K562 (cell line): ENCODE measurements at regions not wholly inside any gene's neighbourhood (a gene's known extent, or its start where the extent isn't known, plus 50 kb on each side); places are given as distances from the start of the nearest gene placed in this dataset.

Experiments used
- ATAC-seq: fragments of 200-7000 bp; cut with Tn5 transposase; 3 replicates; pipeline ENCODE4 v1.9.1; 2020; ENCODE audit warnings: moderate library complexity
- BruUV-seq: library from RNA; stranded (reverse); fragments of 400-500 nt; replicated peaks from 2 replicates; lab custom pipeline; 2021; lab: Mats Ljungman, UMichigan
- CTCF ChIA-PET: fragments of 300-600 bp; formaldehyde crosslinking; extraction: SDS; loops from one replicate; lab custom pipeline; 2021; ENCODE audit warnings: low intra/inter-chr PET ratio; lab: Yijun Ruan, JAX
- POLR2A ChIA-PET: fragments of 300-600, 350-650 bp; sonication (Branson Sonifier 250); formaldehyde crosslinking; extraction: SDS; loops from one replicate; lab custom pipeline; 2021; ENCODE audit warnings: antibody characterized with exemption, inconsistent platforms; lab: Yijun Ruan, JAX
- DNase-seq, 4 experiments: peaks; one replicate each; pipeline versions ENCODE4 v3.0.0 to v3.0.0-alpha.2; 2011 to 2018; ENCODE audit warnings: low spot score in 3 of 4, mixed read lengths in 3 of 4; ENCODE audit errors: extremely low read depth in 1 of 4
- FAIRE-seq: peaks from 2 replicates; lab custom pipeline; 2011; peaks lifted over from hg19 to GRCh38; lab: Jason Lieb, UNC
- H2AFZ ChIP-seq: 2 replicates; pipeline ENCODE4 v1.6.0; 2011; ENCODE audit warnings: low read depth, low read length, control low read depth, inconsistent platforms
- H3K27ac ChIP-seq: fragments of 200-600 bp; 3 replicates; pipeline ENCODE4 v1.8.0; 2011; ENCODE audit warnings: low read depth, mild to moderate bottlenecking, control low read depth, inconsistent platforms, low read length, moderate library complexity, mixed read lengths; ENCODE audit errors: extremely low read depth
- H3K27me3 ChIP-seq, 2 experiments: fragments of 300-600 bp in 1 of 2; 2 replicates in 1 of 2; 3 replicates in 1 of 2; pipeline versions ENCODE4 v1.6.0 to v1.8.0; 2011; ENCODE audit warnings: inconsistent platforms in 2 of 2, low read length in 2 of 2, mild to moderate bottlenecking in 1 of 2, mixed read lengths in 1 of 2, moderate library complexity in 1 of 2; ENCODE audit not compliant: control insufficient read depth in 2 of 2, insufficient read depth in 2 of 2
- H3K36me3 ChIP-seq: fragments of 300-600 bp; 3 replicates; pipeline ENCODE4 v1.8.0; 2011; ENCODE audit warnings: mild to moderate bottlenecking, low read length, inconsistent platforms; ENCODE audit not compliant: control insufficient read depth, insufficient read depth
- H3K4me1 ChIP-seq, 2 experiments: fragments of 200-600 bp in 1 of 2; replicated peaks in 1 of 2; 2 replicates in 1 of 2; 3 replicates in 1 of 2; pipeline versions ENCODE4 v1.5.1 to v1.8.0; 2011; ENCODE audit warnings: inconsistent platforms in 2 of 2, low read length in 2 of 2, mild to moderate bottlenecking in 1 of 2, mixed read lengths in 1 of 2, moderate library complexity in 1 of 2; ENCODE audit not compliant: control insufficient read depth in 2 of 2, insufficient read depth in 2 of 2
- H3K4me2 ChIP-seq: 2 replicates; pipeline ENCODE4 v1.6.1; 2011; ENCODE audit warnings: low read length, control low read depth, inconsistent platforms, mixed read lengths; ENCODE audit not compliant: insufficient read depth
- H3K4me3 ChIP-seq: fragments of 200-600 bp; sonication (generic), shearing (Covaris generic); 2 replicates; pipeline ENCODE4 v1.5.1; 2016; ENCODE audit warnings: control low read depth, inconsistent platforms
- H3K79me2 ChIP-seq: fragments of 200-600 bp; 3 replicates; pipeline ENCODE4 v1.8.0; 2011; ENCODE audit warnings: low read length, inconsistent platforms; ENCODE audit not compliant: control insufficient read depth, insufficient read depth
- H3K9ac ChIP-seq, 2 experiments: 2 replicates each; pipeline versions ENCODE4 v1.6.0 to v1.6.1; 2011; ENCODE audit warnings: low read depth in 2 of 2, low read length in 2 of 2, control low read depth in 1 of 2, inconsistent platforms in 1 of 2, mild to moderate bottlenecking in 1 of 2, mixed read lengths in 1 of 2; ENCODE audit not compliant: insufficient read depth in 1 of 2
- H3K9me1 ChIP-seq: one replicate; pipeline ENCODE4 v1.6.0; 2011; ENCODE audit warnings: inconsistent platforms, mild to moderate bottlenecking, low read length, moderate library complexity; ENCODE audit not compliant: control insufficient read depth, insufficient read depth
- H3K9me3 ChIP-seq: replicated peaks from 2 replicates; pipeline ENCODE4 v1.5.1; 2011; ENCODE audit warnings: low read depth, low read length, inconsistent platforms; ENCODE audit not compliant: control insufficient read depth, insufficient read depth
- H4K20me1 ChIP-seq: replicated peaks from 2 replicates; pipeline ENCODE4 v1.6.1; 2011; ENCODE audit warnings: low read length, inconsistent platforms, mixed read lengths; ENCODE audit not compliant: control insufficient read depth, insufficient read depth
- ARHGAP35 ChIP-seq: fragments of 450-650 bp; IDR thresholded peaks from 2 replicates; pipeline ENCODE4 v1.6.1; 2018; ENCODE audit not compliant: partially characterized antibody
- FOS ChIP-seq: IDR thresholded peaks from 3 replicates; pipeline ENCODE4 v1.6.1; 2011; ENCODE audit not compliant: insufficient read length; ENCODE audit errors: extremely low read depth
- FOXA1 ChIP-seq: fragments of 450-650 bp; IDR thresholded peaks from 2 replicates; pipeline ENCODE4 v1.6.1; 2016; ENCODE audit warnings: mild to moderate bottlenecking, borderline replicate concordance
- FUS ChIP-seq: fragments of 200-400 bp; formaldehyde crosslinking; optimal IDR thresholded peaks from 2 replicates; pipeline ENCODE3; 2017; ENCODE audit warnings: low read depth, low read length
- HMG20B ChIP-seq: fragments of 250-450 bp; sonication (Bioruptor Pico); IDR thresholded peaks from 2 replicates; pipeline ENCODE4 v1.5.0; 2021; ENCODE audit warnings: mild to moderate bottlenecking
- MCM5 ChIP-seq: fragments of 450-650 bp; IDR thresholded peaks from 2 replicates; pipeline ENCODE4 v1.6.1; 2016; ENCODE audit warnings: low read depth
- MEF2D ChIP-seq: conservative IDR thresholded peaks from 2 replicates; pipeline ENCODE4 v1.6.1; 2016; ENCODE audit warnings: low read depth, missing genetic modification characterization, missing compliant biosample characterization
- MTF1 ChIP-seq: fragments of 250-450 bp; sonication (Bioruptor Pico); IDR thresholded peaks from 2 replicates; pipeline ENCODE4 v1.9.0; 2021; ENCODE audit warnings: moderate library complexity, mild to moderate bottlenecking, inconsistent platforms, borderline replicate concordance
- MYBL2 ChIP-seq, 2 experiments: fragments of 450-650 bp in 1 of 2; sonication (generic) in 1 of 2; formaldehyde crosslinking in 1 of 2; IDR thresholded peaks; 2 replicates each; pipeline versions ENCODE4 v1.6.1 to v1.8.1; 2017 to 2022; ENCODE audit warnings: borderline replicate concordance in 1 of 2, inconsistent platforms in 1 of 2, low read depth in 1 of 2, mild to moderate bottlenecking in 1 of 2, missing genetic modification reagents in 1 of 2, moderate library complexity in 1 of 2
- NCOA4 ChIP-seq: fragments of 450-650 bp; IDR thresholded peaks from 2 replicates; pipeline ENCODE4 v1.6.1; 2018; ENCODE audit warnings: mild to moderate bottlenecking; ENCODE audit not compliant: partially characterized antibody
- NFRKB ChIP-seq: fragments of 450-650 bp; IDR thresholded peaks from 2 replicates; pipeline ENCODE4 v1.6.1; 2016; ENCODE audit warnings: low read depth
- NUFIP1 ChIP-seq: fragments of 450-650 bp; IDR thresholded peaks from 2 replicates; pipeline ENCODE4 v1.6.1; 2018; ENCODE audit not compliant: partially characterized antibody
- POLR2G ChIP-seq: fragments of 200-400 bp; formaldehyde crosslinking; IDR thresholded peaks from 2 replicates; pipeline ENCODE4 v1.6.1; 2017; ENCODE audit warnings: low read depth, mild to moderate bottlenecking, antibody characterized with exemption, low read length, moderate library complexity
- SIN3A ChIP-seq, 2 experiments: fragments of 150-350 bp in 1 of 2; IDR thresholded peaks; 2 replicates each; pipeline ENCODE4 v1.6.1; 2011 to 2016; ENCODE audit warnings: borderline replicate concordance in 2 of 2, low read depth in 2 of 2, low read length in 2 of 2, mild to moderate bottlenecking in 2 of 2, moderate library complexity in 2 of 2; ENCODE audit not compliant: control insufficient read depth in 1 of 2
- TEAD4 ChIP-seq, 2 experiments: sonication (generic) in 1 of 2; formaldehyde crosslinking in 1 of 2; IDR thresholded peaks; 2 replicates each; pipeline versions ENCODE4 v1.6.1 to v1.8.0; 2012 to 2022; ENCODE audit warnings: borderline replicate concordance in 1 of 2, inconsistent platforms in 1 of 2, low read length in 1 of 2, mild to moderate bottlenecking in 1 of 2, missing genetic modification reagents in 1 of 2
- WGBS: fragments of 100-300 bp; shearing (Covaris generic); methylation state at CpG from one replicate; pipeline ENCODE4 v1.1.6; 2016; ENCODE audit warnings: low coverage, mixed read lengths; ENCODE audit not compliant: insufficient coverage; ENCODE audit errors: missing lambda C conversion rate; 5-methylcytosine and 5-hydroxymethylcytosine counted together
- in situ Hi-C: fragments of 300-500 bp; cut with MboI; formaldehyde crosslinking; loops from 4 replicates; pipeline ENCODE4 v1.15.0; 2018; ENCODE audit warnings: inconsistent platforms, mixed read lengths
- intact Hi-C: fragments of 100-400 bp; cut with micrococcal nuclease; formaldehyde crosslinking; loops from 2 replicates; pipeline ENCODE4 v1.14.2; 2022
- TF ChIP-seq, protein P1 (sequence below), 3 experiments: fragments of 200-800 bp in 1 of 3; fragments of 250-450 bp in 1 of 3; fragments of 450-650 bp in 1 of 3; sonication (Bioruptor Pico) in 1 of 3; sonication (Bioruptor generic) in 1 of 3; formaldehyde crosslinking in 1 of 3; IDR thresholded peaks; 2 replicates each; pipeline versions ENCODE4 v1.6.1 to v1.8.0; 2016 to 2022; ENCODE audit warnings: mild to moderate bottlenecking in 2 of 3, missing genetic modification characterization in 2 of 3, missing compliant biosample characterization in 1 of 3, moderate library complexity in 1 of 3
- TF ChIP-seq, protein P2 (sequence below): fragments of 450-650 bp; IDR thresholded peaks from 2 replicates; pipeline ENCODE4 v1.7.0; 2016; ENCODE audit warnings: borderline replicate concordance

DNA sequence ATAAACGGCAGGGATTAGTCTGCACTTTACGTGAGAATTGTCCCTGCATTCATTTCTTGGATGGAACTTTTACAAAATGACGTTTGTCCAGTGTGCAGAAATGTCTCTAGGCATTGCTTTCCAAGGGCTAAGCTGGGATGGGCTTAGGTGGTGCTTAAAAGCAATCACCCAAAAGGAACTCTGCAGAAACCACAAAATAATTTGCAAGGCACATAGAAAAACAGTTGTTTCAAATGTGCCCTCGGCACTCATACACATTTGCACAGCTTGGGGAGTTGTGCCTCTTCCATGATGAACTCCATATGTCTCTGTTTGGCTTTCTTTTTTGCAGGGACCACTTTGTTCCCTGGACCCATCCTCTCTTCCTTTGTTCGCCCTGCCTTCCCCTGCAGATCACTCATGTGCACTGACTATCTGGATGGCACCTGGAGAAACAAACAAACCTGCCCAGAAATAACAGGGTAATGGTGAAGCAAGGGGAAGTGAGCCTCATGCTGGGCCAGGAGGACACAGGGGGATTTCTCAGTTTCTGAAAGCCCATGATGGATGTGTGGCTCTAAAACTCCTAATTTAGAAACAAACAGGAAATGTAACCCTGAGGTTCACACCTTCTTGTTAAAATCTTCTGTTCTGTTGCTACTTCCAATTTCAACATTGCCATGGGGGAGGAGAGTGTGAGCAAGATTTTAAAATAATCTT, 150.2 kb downstream of the SNX19 start:
- FAIRE-seq, result no peak
- H3K36me3 ChIP-seq, result no peaks in the 10 kb centered on the region
- H3K27ac ChIP-seq, result no peak overlapping the region
- intact Hi-C loops (no loop called here), in situ Hi-C loops (no loop called here)
- H2AFZ ChIP-seq, result no peak overlapping the region
- no peaks in the 10 kb centered on the region; the same call in 1 of the 2 replicates for H4K20me1 ChIP-seq
- no peaks in the 10 kb centered on the region for H3K9me3 ChIP-seq
- H3K4me3 ChIP-seq, result no peak overlapping the region
- no peaks in the 10 kb centered on the region for H3K4me1 ChIP-seq
- 0% methylated on average over 5 of the region's 5 CpGs for WGBS
- peaks cover 0 to 25% of the 10 kb centered on the region in 2 experiments; a peak in 2 of 5 replicates for H3K27me3 ChIP-seq
- CTCF ChIA-PET, result no interaction called here
- H3K9me1 ChIP-seq, result peaks cover 3% of the 10 kb centered on the region
- no peak for ATAC-seq
- POLR2A ChIA-PET, result no interaction called here
- BruUV-seq, result no TSS peak
- no peak for DNase-seq
- H3K9ac ChIP-seq, result no peak overlapping the region
- H3K4me2 ChIP-seq, result no peak overlapping the region
- H3K79me2 ChIP-seq, result no peaks in the 10 kb centered on the region
- TF ChIP-seq SIN3A (IDR thresholded peaks at IDR 0.05; ENCODE audit: borderline replicate concordance in 2 of 2, control insufficient read depth in 1 of 2, low read depth in 2 of 2, low read length in 2 of 2), result no peak
- no peak for TF ChIP-seq NCOA4
- TF ChIP-seq, protein P1, sequence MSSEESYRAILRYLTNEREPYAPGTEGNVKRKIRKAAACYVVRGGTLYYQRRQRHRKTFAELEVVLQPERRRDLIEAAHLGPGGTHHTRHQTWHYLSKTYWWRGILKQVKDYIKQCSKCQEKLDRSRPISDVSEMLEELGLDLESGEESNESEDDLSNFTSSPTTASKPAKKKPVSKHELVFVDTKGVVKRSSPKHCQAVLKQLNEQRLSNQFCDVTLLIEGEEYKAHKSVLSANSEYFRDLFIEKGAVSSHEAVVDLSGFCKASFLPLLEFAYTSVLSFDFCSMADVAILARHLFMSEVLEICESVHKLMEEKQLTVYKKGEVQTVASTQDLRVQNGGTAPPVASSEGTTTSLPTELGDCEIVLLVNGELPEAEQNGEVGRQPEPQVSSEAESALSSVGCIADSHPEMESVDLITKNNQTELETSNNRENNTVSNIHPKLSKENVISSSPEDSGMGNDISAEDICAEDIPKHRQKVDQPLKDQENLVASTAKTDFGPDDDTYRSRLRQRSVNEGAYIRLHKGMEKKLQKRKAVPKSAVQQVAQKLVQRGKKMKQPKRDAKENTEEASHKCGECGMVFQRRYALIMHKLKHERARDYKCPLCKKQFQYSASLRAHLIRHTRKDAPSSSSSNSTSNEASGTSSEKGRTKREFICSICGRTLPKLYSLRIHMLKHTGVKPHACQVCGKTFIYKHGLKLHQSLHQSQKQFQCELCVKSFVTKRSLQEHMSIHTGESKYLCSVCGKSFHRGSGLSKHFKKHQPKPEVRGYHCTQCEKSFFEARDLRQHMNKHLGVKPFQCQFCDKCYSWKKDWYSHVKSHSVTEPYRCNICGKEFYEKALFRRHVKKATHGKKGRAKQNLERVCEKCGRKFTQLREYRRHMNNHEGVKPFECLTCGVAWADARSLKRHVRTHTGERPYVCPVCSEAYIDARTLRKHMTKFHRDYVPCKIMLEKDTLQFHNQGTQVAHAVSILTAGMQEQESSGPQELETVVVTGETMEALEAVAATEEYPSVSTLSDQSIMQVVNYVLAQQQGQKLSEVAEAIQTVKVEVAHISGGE (CRISPR knock-in tag; IDR thresholded peaks at IDR 0.05), result no peak
- TF ChIP-seq, protein P2, sequence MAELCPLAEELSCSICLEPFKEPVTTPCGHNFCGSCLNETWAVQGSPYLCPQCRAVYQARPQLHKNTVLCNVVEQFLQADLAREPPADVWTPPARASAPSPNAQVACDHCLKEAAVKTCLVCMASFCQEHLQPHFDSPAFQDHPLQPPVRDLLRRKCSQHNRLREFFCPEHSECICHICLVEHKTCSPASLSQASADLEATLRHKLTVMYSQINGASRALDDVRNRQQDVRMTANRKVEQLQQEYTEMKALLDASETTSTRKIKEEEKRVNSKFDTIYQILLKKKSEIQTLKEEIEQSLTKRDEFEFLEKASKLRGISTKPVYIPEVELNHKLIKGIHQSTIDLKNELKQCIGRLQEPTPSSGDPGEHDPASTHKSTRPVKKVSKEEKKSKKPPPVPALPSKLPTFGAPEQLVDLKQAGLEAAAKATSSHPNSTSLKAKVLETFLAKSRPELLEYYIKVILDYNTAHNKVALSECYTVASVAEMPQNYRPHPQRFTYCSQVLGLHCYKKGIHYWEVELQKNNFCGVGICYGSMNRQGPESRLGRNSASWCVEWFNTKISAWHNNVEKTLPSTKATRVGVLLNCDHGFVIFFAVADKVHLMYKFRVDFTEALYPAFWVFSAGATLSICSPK, result no peak
- no peak for TF ChIP-seq POLR2G
- TF ChIP-seq TEAD4 (IDR thresholded peaks at IDR 0.05; ENCODE audit: low read length), result no peak
- TF ChIP-seq TEAD4 (CRISPR knock-in tag; IDR thresholded peaks at IDR 0.05; ENCODE audit: borderline replicate concordance), result no peak
- no peak for TF ChIP-seq NFRKB
- TF ChIP-seq MCM5, result no peak
- no peak for TF ChIP-seq MTF1 (CRISPR knock-in tag)
- TF ChIP-seq FOS, result no peak
- no peak for TF ChIP-seq FOXA1
- TF ChIP-seq FUS, result no peak
- no peak for TF ChIP-seq MEF2D (tag)
- no peak for TF ChIP-seq MYBL2 (IDR thresholded peaks at IDR 0.05; ENCODE audit: low read depth)
- TF ChIP-seq MYBL2 (CRISPR knock-in tag; IDR thresholded peaks at IDR 0.05; ENCODE audit: borderline replicate concordance), result no peak
- TF ChIP-seq HMG20B, result no peak
- no peak for TF ChIP-seq ARHGAP35
- TF ChIP-seq NUFIP1, result no peak
